Daoy (cell line): ENCODE measurements at regions not wholly inside any gene's neighbourhood (a gene's known extent, or its start where the extent isn't known, plus 50 kb on each side); places are given as distances from the start of the nearest gene placed in this dataset.
A peak's percentile ranks its signal among the peaks of the same experiment; 100 is the strongest.

Experiments
- DNase-seq: peaks from one replicate; pipeline ENCODE4 v3.0.0-alpha.2; 2015; ENCODE audit warnings: low read depth

GRCh38 chr5:29077451-29077850 lies 2039.1 kb upstream of the CDH9 start:
- peak; percentile 5 for DNase-seq

- DNase-seq: no peak
Measured at GRCh38 chr5:29069104-29069402, 2030.7 kb upstream of the CDH9 start.

- no peak for DNase-seq
Measured at GRCh38 chr5:29061381-29061780, 2023.0 kb upstream of the CDH9 start.

GRCh38 chr5:29054694-29055093 lies 2016.3 kb upstream of the CDH9 start:
- no peak for DNase-seq

GRCh38 chr5:29054282-29054681 lies 2015.9 kb upstream of the CDH9 start:
- no peak for DNase-seq

GRCh38 chr5:29051509-29051908 lies 2013.1 kb upstream of the CDH9 start:
- DNase-seq: no peak

GRCh38 chr5:29042152-29042551 lies 2003.8 kb upstream of the CDH9 start:
- DNase-seq: no peak

GRCh38 chr5:29040404-29040803 lies 2002.0 kb upstream of the CDH9 start:
- DNase-seq: no peak

- DNase-seq: no peak
Measured at GRCh38 chr5:29039994-29040393, 2001.6 kb upstream of the CDH9 start.

GRCh38 chr5:29037716-29038115 lies 1999.3 kb upstream of the CDH9 start:
- no peak for DNase-seq

GRCh38 chr5:29024052-29024451 lies 1985.7 kb upstream of the CDH9 start:
- DNase-seq: no peak

GRCh38 chr5:29023541-29023940 lies 1985.2 kb upstream of the CDH9 start:
- no peak for DNase-seq

- DNase-seq: no peak
Measured at GRCh38 chr5:29017501-29017900, 1979.1 kb upstream of the CDH9 start.

GRCh38 chr5:29016067-29016466 lies 1977.7 kb upstream of the CDH9 start:
- no peak for DNase-seq

GRCh38 chr5:29015523-29015922 lies 1977.1 kb upstream of the CDH9 start:
- no peak for DNase-seq

- no peak for DNase-seq
Measured at GRCh38 chr5:29005386-29005785, 1967.0 kb upstream of the CDH9 start.

GRCh38 chr5:29002481-29002880 lies 1964.1 kb upstream of the CDH9 start:
- no peak for DNase-seq

GRCh38 chr5:29001666-29002065 lies 1963.3 kb upstream of the CDH9 start:
- DNase-seq: no peak

GRCh38 chr5:28984639-28985038 lies 1946.3 kb upstream of the CDH9 start:
- no peak for DNase-seq

- DNase-seq: no peak
Measured at GRCh38 chr5:28975508-28975907, 1937.1 kb upstream of the CDH9 start.

- no peak for DNase-seq
Measured at GRCh38 chr5:28967848-28968247, 1929.5 kb upstream of the CDH9 start.

GRCh38 chr5:28961816-28962215 lies 1923.4 kb upstream of the CDH9 start:
- DNase-seq: no peak

GRCh38 chr5:28958581-28958980 lies 1920.2 kb upstream of the CDH9 start:
- no peak for DNase-seq

- DNase-seq: no peak
Measured at GRCh38 chr5:28957450-28957849, 1919.1 kb upstream of the CDH9 start.

- DNase-seq: no peak
Measured at GRCh38 chr5:28954074-28954473, 1915.7 kb upstream of the CDH9 start.
